ENCODE measurements at regions not wholly inside any gene's neighbourhood (a gene's known extent, or its start where the extent isn't known, plus 50 kb on each side); places are given as distances from the start of the nearest gene placed in this dataset.
A peak's percentile ranks its signal among the peaks of the same experiment; 100 is the strongest.

GRCh38 chr15:101124731-101125451 lies 127.0 kb downstream of the CHSY1 start:
- H3K9me3 ChIP-seq (ENCODE audit: insufficient read depth, low read depth, low read length): no peaks in the 10 kb centered on the region
- H3K27ac ChIP-seq (ENCODE audit: low read depth, low read length): no peak overlapping the region
- no peak overlapping the region for H3K9ac ChIP-seq (ENCODE audit: low read depth, low read length)
- no peaks in the 10 kb centered on the region for H3K36me3 ChIP-seq (ENCODE audit: insufficient read depth, low read length)
- H3K27me3 ChIP-seq (ENCODE audit: insufficient read depth, low read length): no peaks in the 10 kb centered on the region
- peaks cover 15% of the 10 kb centered on the region for H3K4me1 ChIP-seq (ENCODE audit: insufficient read depth, low read length)
- 94% methylated on average over 9 of the region's 10 CpGs for WGBS
- H3K4me3 ChIP-seq (ENCODE audit: low read length): no peak overlapping the region

GRCh38 chr15:101123222-101123910 lies 128.5 kb downstream of the CHSY1 start:
- 87% methylated on average over 6 of the region's 6 CpGs for WGBS
- Histone ChIP-seq H3K27ac (ENCODE audit: low read depth, low read length) (no peak overlapping the region), H3K9ac (ENCODE audit: low read depth, low read length) (no peak overlapping the region), H3K9me3 (ENCODE audit: insufficient read depth, low read depth, low read length) (no peaks in the 10 kb centered on the region), H3K36me3 (ENCODE audit: insufficient read depth, low read length) (no peaks in the 10 kb centered on the region), H3K4me3 (ENCODE audit: low read length) (no peak overlapping the region), H3K4me1 (ENCODE audit: insufficient read depth, low read length) (peaks cover 15% of the 10 kb centered on the region), H3K27me3 (ENCODE audit: insufficient read depth, low read length) (no peaks in the 10 kb centered on the region)

- H3K27me3 ChIP-seq (ENCODE audit: insufficient read depth, low read length): no peaks in the 10 kb centered on the region
- peaks cover 15% of the 10 kb centered on the region for H3K4me1 ChIP-seq (ENCODE audit: insufficient read depth, low read length)
- H3K9ac ChIP-seq (ENCODE audit: low read depth, low read length): no peak overlapping the region
- H3K4me3 ChIP-seq (ENCODE audit: low read length): no peak overlapping the region
- H3K27ac ChIP-seq (ENCODE audit: low read depth, low read length): no peak overlapping the region
- 94% methylated on average over 8 of the region's 8 CpGs for WGBS
- no peaks in the 10 kb centered on the region for H3K9me3 ChIP-seq (ENCODE audit: insufficient read depth, low read depth, low read length)
- H3K36me3 ChIP-seq (ENCODE audit: insufficient read depth, low read length): no peaks in the 10 kb centered on the region
These were observed 129.0 kb downstream of the CHSY1 start for GRCh38 chr15:101122806-101123205.

GRCh38 chr15:101122266-101122665 lies 129.6 kb downstream of the CHSY1 start:
- H3K36me3 ChIP-seq (ENCODE audit: insufficient read depth, low read length): no peaks in the 10 kb centered on the region
- 91% methylated on average over 11 of the region's 11 CpGs for WGBS
- H3K27me3 ChIP-seq (ENCODE audit: insufficient read depth, low read length): no peaks in the 10 kb centered on the region
- no peaks in the 10 kb centered on the region for H3K9me3 ChIP-seq (ENCODE audit: insufficient read depth, low read depth, low read length)
- no peak overlapping the region for H3K4me3 ChIP-seq (ENCODE audit: low read length)
- H3K4me1 ChIP-seq (ENCODE audit: insufficient read depth, low read length): peaks cover 15% of the 10 kb centered on the region
- H3K27ac ChIP-seq (ENCODE audit: low read depth, low read length): no peak overlapping the region
- H3K9ac ChIP-seq (ENCODE audit: low read depth, low read length): no peak overlapping the region

DNA sequence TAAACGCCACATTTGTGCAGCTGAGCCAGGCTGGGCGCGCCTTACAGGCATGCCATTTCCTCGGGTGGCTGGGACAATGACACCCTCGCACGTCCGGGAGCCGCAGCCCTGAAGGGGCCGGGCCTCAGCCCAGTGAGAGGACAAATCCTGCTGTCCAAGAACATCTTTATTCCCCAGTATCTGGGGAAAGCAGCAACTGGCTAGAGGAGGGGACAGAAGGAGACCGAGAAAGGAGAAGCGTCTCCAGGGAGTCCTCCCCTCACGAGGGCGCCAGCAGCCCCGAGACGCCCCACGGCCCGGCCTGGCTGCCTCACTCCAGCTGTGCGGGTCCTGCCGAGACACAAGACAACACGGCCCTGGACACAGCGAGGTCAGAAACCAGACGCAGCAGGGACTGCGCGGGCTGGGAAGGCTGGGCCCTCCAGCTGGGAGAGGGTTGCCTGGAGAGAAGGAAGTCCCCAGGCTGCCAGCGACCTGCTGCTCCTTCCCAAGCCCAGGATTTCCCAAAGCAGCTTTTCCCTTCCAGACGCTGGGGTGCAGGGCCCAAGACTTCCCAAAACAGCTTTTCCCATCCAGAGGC lies 130.2 kb downstream of the CHSY1 start:
- Histone ChIP-seq H3K4me1 (ENCODE audit: insufficient read depth, low read length) (peaks cover 10% of the 10 kb centered on the region; the same call in 1 of the 2 replicates), H3K36me3 (ENCODE audit: insufficient read depth, low read length) (no peaks in the 10 kb centered on the region), H3K4me3 (ENCODE audit: low read length) (no peak overlapping the region), H3K27me3 (ENCODE audit: insufficient read depth, low read length) (no peaks in the 10 kb centered on the region), H3K9me3 (ENCODE audit: insufficient read depth, low read depth, low read length) (no peaks in the 10 kb centered on the region), H3K9ac (ENCODE audit: low read depth, low read length) (0 out of 2 replicates have a peak overlapping the region, but pooled peaks have one; percentile 36), H3K27ac (ENCODE audit: low read depth, low read length) (no peak overlapping the region)
- 53% methylated on average over 26 of the region's 26 CpGs for WGBS

DNA sequence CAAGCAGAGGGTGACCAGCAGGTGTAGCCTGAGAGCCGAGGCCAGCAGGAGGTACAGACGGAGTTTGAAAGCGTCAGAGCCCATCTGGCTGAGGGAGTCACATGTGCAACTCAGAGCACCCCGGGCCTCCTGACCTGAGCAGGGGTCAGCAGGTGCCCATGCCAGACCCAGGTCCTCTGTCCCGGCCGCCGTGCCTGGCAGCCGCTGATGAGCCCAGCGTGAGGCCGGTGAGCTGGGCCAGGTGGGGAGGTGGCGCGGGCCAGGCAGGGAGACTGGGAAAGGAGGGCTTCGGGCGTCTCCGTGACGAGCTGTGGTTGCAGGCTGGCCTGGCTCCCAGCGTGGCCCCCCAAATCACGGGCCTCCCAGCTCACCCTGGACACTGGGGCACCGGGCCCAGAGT lies 130.9 kb downstream of the CHSY1 start:
- no peaks in the 10 kb centered on the region for H3K9me3 ChIP-seq (ENCODE audit: insufficient read depth, low read depth, low read length)
- H3K9ac ChIP-seq (ENCODE audit: low read depth, low read length): no peak overlapping the region
- H3K4me3 ChIP-seq (ENCODE audit: low read length): no peak overlapping the region
- no peaks in the 10 kb centered on the region for H3K27me3 ChIP-seq (ENCODE audit: insufficient read depth, low read length)
- no peak overlapping the region for H3K27ac ChIP-seq (ENCODE audit: low read depth, low read length)
- WGBS: 91% methylated on average over 19 of the region's 19 CpGs
- no peaks in the 10 kb centered on the region for H3K36me3 ChIP-seq (ENCODE audit: insufficient read depth, low read length)
- 0 out of 2 replicates have a peak, but pooled peaks cover 5% of the 10 kb centered on the region for H3K4me1 ChIP-seq (ENCODE audit: insufficient read depth, low read length)

GRCh38 chr15:101120473-101120872 lies 131.4 kb downstream of the CHSY1 start:
- Histone ChIP-seq H3K9me3 (ENCODE audit: insufficient read depth, low read depth, low read length) (no peaks in the 10 kb centered on the region), H3K36me3 (ENCODE audit: insufficient read depth, low read length) (no peaks in the 10 kb centered on the region), H3K9ac (ENCODE audit: low read depth, low read length) (no peak overlapping the region), H3K4me1 (ENCODE audit: insufficient read depth, low read length) (0 out of 2 replicates have a peak, but pooled peaks cover 5% of the 10 kb centered on the region), H3K27me3 (ENCODE audit: insufficient read depth, low read length) (no peaks in the 10 kb centered on the region), H3K27ac (ENCODE audit: low read depth, low read length) (no peak overlapping the region), H3K4me3 (ENCODE audit: low read length) (no peak overlapping the region)
- 89% methylated on average over 6 of the region's 6 CpGs for WGBS
